Caco-2 (cell line): ENCODE measurements at regions not wholly inside any gene's neighbourhood (a gene's known extent, or its start where the extent isn't known, plus 50 kb on each side); places are given as distances from the start of the nearest gene placed in this dataset.

Experiments used
- BruUV-seq: library from RNA; stranded (reverse); fragments of 400-500 nt; replicated peaks from 2 replicates; lab custom pipeline; 2021; lab: Mats Ljungman, UMichigan
- CTCF ChIA-PET: fragments of 300-600 bp; sonication (Branson Sonifier 250); formaldehyde crosslinking; loops from one replicate; lab custom pipeline; 2022; ENCODE audit warnings: antibody characterized with exemption; lab: Charles Lee
- POLR2A ChIA-PET: fragments of 300-600 bp; sonication (Branson Sonifier 250); formaldehyde crosslinking; loops from one replicate; lab custom pipeline; 2022; ENCODE audit warnings: antibody characterized with exemption; lab: Charles Lee
- DNase-seq, 2 experiments: peaks; one replicate each; pipeline versions ENCODE4 v3.0.0 to v3.0.0-alpha.2; 2020 to 2022
- H3K27me3 ChIP-seq: replicated peaks from 2 replicates; pipeline ENCODE4 v1.6.0; 2011; ENCODE audit warnings: low read length; ENCODE audit not compliant: control insufficient read depth, insufficient read depth
- H3K36me3 ChIP-seq: 2 replicates; pipeline ENCODE4 v1.5.1; 2011; ENCODE audit warnings: low read length; ENCODE audit not compliant: control insufficient read depth, insufficient read depth
- H3K4me1 ChIP-seq: fragments of 250-450 bp; sonication (Bioruptor Pico); 2 replicates; pipeline ENCODE4 v1.5.1; 2020; ENCODE audit warnings: mild to moderate bottlenecking
- H3K4me3 ChIP-seq: 2 replicates; pipeline ENCODE4 v1.5.1; 2011; ENCODE audit warnings: low read depth, mild to moderate bottlenecking, control low read depth, low read length
- H3K9me3 ChIP-seq: fragments of 250-450 bp; sonication (Bioruptor Pico); 2 replicates; pipeline ENCODE4 v1.5.1; 2020; ENCODE audit warnings: mild to moderate bottlenecking, moderate library complexity
- H3K27ac Mint-ChIP-seq: one replicate; pipeline ENCODE4 v1.8.0; 2022; ENCODE audit warnings: mixed read lengths; ENCODE audit not compliant: unreplicated experiment
- H3K27me3 Mint-ChIP-seq: one replicate; pipeline ENCODE4 v1.8.0; 2022; ENCODE audit warnings: mixed read lengths; ENCODE audit not compliant: insufficient read depth, unreplicated experiment
- H3K36me3 Mint-ChIP-seq: one replicate; pipeline ENCODE4 v1.8.0; 2022; ENCODE audit warnings: mild to moderate bottlenecking, mixed read lengths; ENCODE audit not compliant: insufficient read depth, unreplicated experiment
- H3K4me1 Mint-ChIP-seq: one replicate; pipeline ENCODE4 v1.8.0; 2022; ENCODE audit warnings: low read depth, mixed read lengths; ENCODE audit not compliant: unreplicated experiment
- H3K4me3 Mint-ChIP-seq: one replicate; pipeline ENCODE4 v1.8.0; 2022; ENCODE audit warnings: mild to moderate bottlenecking, moderate library complexity, mixed read lengths; ENCODE audit not compliant: unreplicated experiment
- H3K9me3 Mint-ChIP-seq: one replicate; pipeline ENCODE4 v1.8.0; 2022; ENCODE audit warnings: mixed read lengths; ENCODE audit not compliant: unreplicated experiment
- CTCF ChIP-seq, 2 experiments: fragments of 200-600 bp in 1 of 2; IDR thresholded peaks; 1 replicate in 1 of 2; 2 replicates in 1 of 2; pipeline versions ENCODE4 v1.5.1 to v1.8.0; 2011 to 2022; ENCODE audit warnings: antibody characterized with exemption in 1 of 2, control low read depth in 1 of 2, inconsistent platforms in 1 of 2, low read depth in 1 of 2, low read length in 1 of 2, mild to moderate bottlenecking in 1 of 2, moderate library complexity in 1 of 2; ENCODE audit not compliant: insufficient read depth in 1 of 2, severe bottlenecking in 1 of 2, unreplicated experiment in 1 of 2
- intact Hi-C: fragments of 100-400 bp; cut with micrococcal nuclease; formaldehyde crosslinking; loops from one replicate; pipeline ENCODE4 v1.10.0; 2022; ENCODE audit not compliant: unreplicated experiment

DNA sequence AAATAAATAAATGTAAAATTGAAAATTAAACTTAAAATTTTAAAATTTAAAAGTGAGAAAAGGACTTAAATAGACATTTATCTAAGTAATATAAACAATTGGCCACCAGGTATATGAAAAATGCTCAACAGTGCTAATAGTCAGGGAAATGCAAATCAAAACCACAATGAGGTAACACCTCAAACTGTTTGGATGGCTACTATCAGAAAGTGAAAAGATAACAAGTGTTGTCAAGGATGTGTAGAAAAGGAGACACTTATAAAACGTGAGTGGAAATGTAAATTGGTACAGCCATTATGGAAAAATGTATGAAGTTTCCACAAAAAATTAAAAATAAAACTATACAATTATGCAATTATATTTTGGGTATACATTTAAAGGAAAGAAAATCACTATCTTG lies 752.2 kb downstream of the EFNB2 start:
- H3K9me3 Mint-ChIP-seq: no peaks in the 10 kb centered on the region
- H3K4me3 ChIP-seq: no peak overlapping the region
- H3K36me3 Mint-ChIP-seq: no peaks in the 10 kb centered on the region
- POLR2A ChIA-PET: no interaction called here
- no peaks in the 10 kb centered on the region for H3K27me3 Mint-ChIP-seq
- DNase-seq: no peak
- H3K4me3 Mint-ChIP-seq: no peak overlapping the region
- no peaks in the 10 kb centered on the region for H3K27me3 ChIP-seq
- no peaks in the 10 kb centered on the region for H3K9me3 ChIP-seq
- H3K4me1 Mint-ChIP-seq: no peaks in the 10 kb centered on the region
- TF ChIP-seq CTCF (IDR thresholded peaks at IDR 0.05; ENCODE audit: insufficient read depth in 1 of 2, low read depth in 1 of 2, low read length in 1 of 2, severe bottlenecking in 1 of 2, unreplicated experiment in 1 of 2): no peak
- no peak overlapping the region for H3K27ac Mint-ChIP-seq
- BruUV-seq: no TSS peak
- CTCF ChIA-PET: no interaction called here
- H3K36me3 ChIP-seq: no peaks in the 10 kb centered on the region
- H3K4me1 ChIP-seq: no peaks in the 10 kb centered on the region
- intact Hi-C loops: no loop called here

GRCh38 chr13:105778196-105778595 lies 757.3 kb downstream of the EFNB2 start:
- DNase-seq: no peak
- no peak overlapping the region for H3K4me3 Mint-ChIP-seq
- H3K27ac Mint-ChIP-seq: no peak overlapping the region
- BruUV-seq: no TSS peak
- H3K9me3 ChIP-seq: no peaks in the 10 kb centered on the region
- no peaks in the 10 kb centered on the region for H3K36me3 Mint-ChIP-seq
- no peaks in the 10 kb centered on the region for H3K9me3 Mint-ChIP-seq
- H3K36me3 ChIP-seq: no peaks in the 10 kb centered on the region
- H3K27me3 Mint-ChIP-seq: no peaks in the 10 kb centered on the region
- peaks cover 26% of the 10 kb centered on the region for H3K4me1 ChIP-seq
- intact Hi-C loops: no loop called here
- CTCF ChIA-PET: no interaction called here
- POLR2A ChIA-PET: no interaction called here
- H3K4me3 ChIP-seq: no peak overlapping the region
- no peaks in the 10 kb centered on the region for H3K27me3 ChIP-seq
- H3K4me1 Mint-ChIP-seq: peaks cover 19% of the 10 kb centered on the region
- no peak for TF ChIP-seq CTCF (IDR thresholded peaks at IDR 0.05; ENCODE audit: insufficient read depth in 1 of 2, low read depth in 1 of 2, low read length in 1 of 2, severe bottlenecking in 1 of 2, unreplicated experiment in 1 of 2)

DNA sequence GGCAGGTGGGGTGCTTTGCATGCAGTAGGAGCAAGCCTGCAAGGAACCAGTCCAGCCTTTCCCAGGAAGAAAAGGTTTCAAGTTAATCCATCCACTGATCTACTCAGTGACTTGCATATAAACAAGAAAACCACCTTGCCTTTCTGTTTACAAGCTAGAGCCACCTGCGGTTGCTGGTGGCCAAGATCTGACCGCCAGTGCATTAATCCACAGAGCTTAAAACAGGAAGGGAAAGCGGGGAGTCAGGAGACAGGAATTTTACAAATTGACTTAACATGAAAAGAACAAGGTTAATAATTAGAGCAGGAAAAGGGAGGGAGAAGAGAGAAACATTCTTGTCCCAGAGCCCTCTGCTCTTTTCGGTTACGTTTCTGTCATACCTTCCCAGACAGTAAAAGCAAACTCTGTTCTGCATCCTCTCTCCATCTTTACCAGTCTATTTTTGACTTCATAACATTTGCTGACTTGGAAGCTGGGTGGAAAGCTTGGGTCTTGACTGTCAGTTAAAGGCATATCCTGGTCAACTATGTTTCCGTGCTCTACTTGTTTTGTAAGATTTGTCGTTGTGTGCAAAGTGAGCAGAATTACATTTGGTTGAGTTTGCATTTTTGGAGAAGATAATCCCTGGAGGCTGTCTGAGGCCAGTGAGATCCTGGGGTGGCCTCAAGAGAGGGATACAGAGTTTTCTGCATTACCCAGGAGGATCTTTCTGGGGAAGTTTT lies 760.6 kb downstream of the EFNB2 start:
- CTCF ChIA-PET: no interaction called here
- no TSS peak for BruUV-seq
- H3K36me3 Mint-ChIP-seq: no peaks in the 10 kb centered on the region
- Histone ChIP-seq H3K4me1 (peaks cover 38% of the 10 kb centered on the region), H3K36me3 (no peaks in the 10 kb centered on the region), H3K4me3 (no peak overlapping the region), H3K27me3 (no peaks in the 10 kb centered on the region), H3K9me3 (no peaks in the 10 kb centered on the region)
- TF ChIP-seq CTCF (IDR thresholded peaks at IDR 0.05; ENCODE audit: insufficient read depth in 1 of 2, low read depth in 1 of 2, low read length in 1 of 2, severe bottlenecking in 1 of 2, unreplicated experiment in 1 of 2): no peak
- peak overlapping the region; percentile 60 for H3K4me3 Mint-ChIP-seq
- no peaks in the 10 kb centered on the region for H3K9me3 Mint-ChIP-seq
- H3K27ac Mint-ChIP-seq: peak overlapping the region; percentile 39
- POLR2A ChIA-PET: no interaction called here
- H3K4me1 Mint-ChIP-seq: peaks cover 33% of the 10 kb centered on the region
- intact Hi-C loops: loop anchor here (1.0 to 5.0 kb wide), 4 partner anchors 42 to 757 kb away; no protein-coding TSS in a partner anchor
- DNase-seq: peak; percentile 71 to 81
- H3K27me3 Mint-ChIP-seq: no peaks in the 10 kb centered on the region
